GM21367 (cell line): ENCODE measurements at regions not wholly inside any gene's neighbourhood (a gene's known extent, or its start where the extent isn't known, plus 50 kb on each side); places are given as distances from the start of the nearest gene placed in this dataset.

Experiments
- ATAC-seq: cut with Tn5 transposase; IDR thresholded peaks from one replicate; pipeline ENCODE4 v1.9.1; 2021; ENCODE audit not compliant: unreplicated experiment

GRCh38 chr10:8374334-8374733 lies 319.8 kb downstream of the GATA3 start:
- no peak for ATAC-seq

GRCh38 chr10:8375137-8375536 lies 320.6 kb downstream of the GATA3 start:
- no peak for ATAC-seq

GRCh38 chr10:8378198-8378983 lies 323.9 kb downstream of the GATA3 start:
- ATAC-seq, result no peak

- ATAC-seq, result no peak
Measured at GRCh38 chr10:8379906-8380832, 325.7 kb downstream of the GATA3 start.

GRCh38 chr10:8380833-8381496 lies 326.5 kb downstream of the GATA3 start:
- ATAC-seq, result no peak

GRCh38 chr10:8386781-8387180 lies 332.3 kb downstream of the GATA3 start:
- no peak for ATAC-seq

- ATAC-seq, result no peak
Measured at GRCh38 chr10:8389630-8390029, 335.1 kb downstream of the GATA3 start.

GRCh38 chr10:8392216-8392615 lies 337.7 kb downstream of the GATA3 start:
- no peak for ATAC-seq

GRCh38 chr10:8393531-8393930 lies 339.0 kb downstream of the GATA3 start:
- no peak for ATAC-seq

- no peak for ATAC-seq
Measured at GRCh38 chr10:8396675-8397074, 342.2 kb downstream of the GATA3 start.

GRCh38 chr10:8398771-8399170 lies 344.3 kb downstream of the GATA3 start:
- no peak for ATAC-seq

GRCh38 chr10:8400151-8400550 lies 345.7 kb downstream of the GATA3 start:
- ATAC-seq, result no peak

GRCh38 chr10:8400892-8401291 lies 346.4 kb downstream of the GATA3 start:
- ATAC-seq, result no peak

GRCh38 chr10:8401531-8401930 lies 347.0 kb downstream of the GATA3 start:
- no peak for ATAC-seq

- no peak for ATAC-seq
Measured at GRCh38 chr10:8402576-8402975, 348.1 kb downstream of the GATA3 start.

GRCh38 chr10:8403711-8404371 lies 349.4 kb downstream of the GATA3 start:
- no peak for ATAC-seq

- ATAC-seq, result peak; percentile 69
Measured at GRCh38 chr10:8404721-8405120, 350.2 kb downstream of the GATA3 start.

- ATAC-seq, result no peak
Measured at GRCh38 chr10:8405596-8405995, 351.1 kb downstream of the GATA3 start.

GRCh38 chr10:8407501-8408021 lies 353.1 kb downstream of the GATA3 start:
- no peak for ATAC-seq

GRCh38 chr10:8410506-8410905 lies 356.0 kb downstream of the GATA3 start:
- ATAC-seq, result no peak

GRCh38 chr10:8412541-8412940 lies 358.1 kb downstream of the GATA3 start:
- ATAC-seq, result no peak
